Caco-2 (cell line): ENCODE measurements at regions not wholly inside any gene's neighbourhood (a gene's known extent, or its start where the extent isn't known, plus 50 kb on each side); places are given as distances from the start of the nearest gene placed in this dataset.

Experiments
- BruUV-seq: library from RNA; stranded (reverse); fragments of 400-500 nt; replicated peaks from 2 replicates; lab custom pipeline; 2021; lab: Mats Ljungman, UMichigan
- CTCF ChIA-PET: fragments of 300-600 bp; sonication (Branson Sonifier 250); formaldehyde crosslinking; loops from one replicate; lab custom pipeline; 2022; ENCODE audit warnings: antibody characterized with exemption; lab: Charles Lee
- POLR2A ChIA-PET: fragments of 300-600 bp; sonication (Branson Sonifier 250); formaldehyde crosslinking; loops from one replicate; lab custom pipeline; 2022; ENCODE audit warnings: antibody characterized with exemption; lab: Charles Lee
- DNase-seq, 2 experiments: peaks; one replicate each; pipeline versions ENCODE4 v3.0.0 to v3.0.0-alpha.2; 2020 to 2022
- H3K27me3 ChIP-seq: replicated peaks from 2 replicates; pipeline ENCODE4 v1.6.0; 2011; ENCODE audit warnings: low read length; ENCODE audit not compliant: control insufficient read depth, insufficient read depth
- H3K36me3 ChIP-seq: 2 replicates; pipeline ENCODE4 v1.5.1; 2011; ENCODE audit warnings: low read length; ENCODE audit not compliant: control insufficient read depth, insufficient read depth
- H3K4me1 ChIP-seq: fragments of 250-450 bp; sonication (Bioruptor Pico); 2 replicates; pipeline ENCODE4 v1.5.1; 2020; ENCODE audit warnings: mild to moderate bottlenecking
- H3K4me3 ChIP-seq: 2 replicates; pipeline ENCODE4 v1.5.1; 2011; ENCODE audit warnings: low read depth, mild to moderate bottlenecking, control low read depth, low read length
- H3K9me3 ChIP-seq: fragments of 250-450 bp; sonication (Bioruptor Pico); 2 replicates; pipeline ENCODE4 v1.5.1; 2020; ENCODE audit warnings: mild to moderate bottlenecking, moderate library complexity
- H3K27ac Mint-ChIP-seq: one replicate; pipeline ENCODE4 v1.8.0; 2022; ENCODE audit warnings: mixed read lengths; ENCODE audit not compliant: unreplicated experiment
- H3K27me3 Mint-ChIP-seq: one replicate; pipeline ENCODE4 v1.8.0; 2022; ENCODE audit warnings: mixed read lengths; ENCODE audit not compliant: insufficient read depth, unreplicated experiment
- H3K36me3 Mint-ChIP-seq: one replicate; pipeline ENCODE4 v1.8.0; 2022; ENCODE audit warnings: mild to moderate bottlenecking, mixed read lengths; ENCODE audit not compliant: insufficient read depth, unreplicated experiment
- H3K4me1 Mint-ChIP-seq: one replicate; pipeline ENCODE4 v1.8.0; 2022; ENCODE audit warnings: low read depth, mixed read lengths; ENCODE audit not compliant: unreplicated experiment
- H3K4me3 Mint-ChIP-seq: one replicate; pipeline ENCODE4 v1.8.0; 2022; ENCODE audit warnings: mild to moderate bottlenecking, moderate library complexity, mixed read lengths; ENCODE audit not compliant: unreplicated experiment
- H3K9me3 Mint-ChIP-seq: one replicate; pipeline ENCODE4 v1.8.0; 2022; ENCODE audit warnings: mixed read lengths; ENCODE audit not compliant: unreplicated experiment
- CTCF ChIP-seq, 2 experiments: fragments of 200-600 bp in 1 of 2; IDR thresholded peaks; 1 replicate in 1 of 2; 2 replicates in 1 of 2; pipeline versions ENCODE4 v1.5.1 to v1.8.0; 2011 to 2022; ENCODE audit warnings: antibody characterized with exemption in 1 of 2, control low read depth in 1 of 2, inconsistent platforms in 1 of 2, low read depth in 1 of 2, low read length in 1 of 2, mild to moderate bottlenecking in 1 of 2, moderate library complexity in 1 of 2; ENCODE audit not compliant: insufficient read depth in 1 of 2, severe bottlenecking in 1 of 2, unreplicated experiment in 1 of 2
- intact Hi-C: fragments of 100-400 bp; cut with micrococcal nuclease; formaldehyde crosslinking; loops from one replicate; pipeline ENCODE4 v1.10.0; 2022; ENCODE audit not compliant: unreplicated experiment

- Histone ChIP-seq H3K27me3 (no peaks in the 10 kb centered on the region), H3K4me1 (no peaks in the 10 kb centered on the region), H3K4me3 (no peak overlapping the region), H3K9me3 (no peaks in the 10 kb centered on the region), H3K36me3 (no peaks in the 10 kb centered on the region)
- Mint-ChIP-seq H3K27me3 (no peaks in the 10 kb centered on the region), H3K4me3 (no peak overlapping the region), H3K36me3 (no peaks in the 10 kb centered on the region), H3K27ac (no peak overlapping the region), H3K4me1 (no peaks in the 10 kb centered on the region), H3K9me3 (no peaks in the 10 kb centered on the region)
- no TSS peak for BruUV-seq
- intact Hi-C loops, result no loop called here
- TF ChIP-seq CTCF (IDR thresholded peaks at IDR 0.05; ENCODE audit: insufficient read depth in 1 of 2, low read depth in 1 of 2, low read length in 1 of 2, severe bottlenecking in 1 of 2, unreplicated experiment in 1 of 2), result no peak
- CTCF ChIA-PET, result no interaction called here
- POLR2A ChIA-PET, result no interaction called here
- no peak for DNase-seq
Observed at GRCh38 chr12:85679296-85679695, 156.9 kb downstream of the RASSF9 start.

- no peaks in the 10 kb centered on the region for H3K4me1 Mint-ChIP-seq
- no peaks in the 10 kb centered on the region for H3K36me3 ChIP-seq
- intact Hi-C loops, result no loop called here
- no peak overlapping the region for H3K4me3 ChIP-seq
- no peaks in the 10 kb centered on the region for H3K4me1 ChIP-seq
- no peaks in the 10 kb centered on the region for H3K36me3 Mint-ChIP-seq
- H3K27me3 ChIP-seq, result no peaks in the 10 kb centered on the region
- no peaks in the 10 kb centered on the region for H3K27me3 Mint-ChIP-seq
- TF ChIP-seq CTCF (IDR thresholded peaks at IDR 0.05; ENCODE audit: insufficient read depth in 1 of 2, low read depth in 1 of 2, low read length in 1 of 2, severe bottlenecking in 1 of 2, unreplicated experiment in 1 of 2), result no peak
- no peak overlapping the region for H3K27ac Mint-ChIP-seq
- no TSS peak for BruUV-seq
- no peaks in the 10 kb centered on the region for H3K9me3 ChIP-seq
- DNase-seq, result no peak
- ChIA-PET POLR2A (no interaction called here), CTCF (no interaction called here)
- no peak overlapping the region for H3K4me3 Mint-ChIP-seq
- no peaks in the 10 kb centered on the region for H3K9me3 Mint-ChIP-seq
Observed at GRCh38 chr12:85680881-85681280, 155.3 kb downstream of the RASSF9 start.

GRCh38 chr12:85681333-85681732 is 154.9 kb downstream of the RASSF9 start:
- POLR2A ChIA-PET, result no interaction called here
- CTCF ChIA-PET, result no interaction called here
- H3K4me1 ChIP-seq, result no peaks in the 10 kb centered on the region
- H3K36me3 ChIP-seq, result no peaks in the 10 kb centered on the region
- no peaks in the 10 kb centered on the region for H3K27me3 ChIP-seq
- H3K9me3 ChIP-seq, result no peaks in the 10 kb centered on the region
- H3K4me1 Mint-ChIP-seq, result no peaks in the 10 kb centered on the region
- H3K9me3 Mint-ChIP-seq, result no peaks in the 10 kb centered on the region
- no peaks in the 10 kb centered on the region for H3K36me3 Mint-ChIP-seq
- no peak for TF ChIP-seq CTCF (IDR thresholded peaks at IDR 0.05; ENCODE audit: insufficient read depth in 1 of 2, low read depth in 1 of 2, low read length in 1 of 2, severe bottlenecking in 1 of 2, unreplicated experiment in 1 of 2)
- H3K27ac Mint-ChIP-seq, result no peak overlapping the region
- H3K4me3 ChIP-seq, result no peak overlapping the region
- H3K27me3 Mint-ChIP-seq, result no peaks in the 10 kb centered on the region
- intact Hi-C loops, result no loop called here
- no TSS peak for BruUV-seq
- no peak overlapping the region for H3K4me3 Mint-ChIP-seq
- no peak for DNase-seq
